ENCODE measurements at regions not wholly inside any gene's neighbourhood (a gene's known extent, or its start where the extent isn't known, plus 50 kb on each side); places are given as distances from the start of the nearest gene placed in this dataset.

- DNase-seq = no peak
Measured at GRCh38 chr5:145166110-145166509, 669.0 kb downstream of the PRELID2 start.

- DNase-seq = no peak
Measured at GRCh38 chr5:145163876-145164275, 671.3 kb downstream of the PRELID2 start.

GRCh38 chr5:145162626-145163025 lies 672.5 kb downstream of the PRELID2 start:
- DNase-seq = no peak

- no peak for DNase-seq
Measured at GRCh38 chr5:145161391-145161790, 673.8 kb downstream of the PRELID2 start.

GRCh38 chr5:145160679-145161078 lies 674.5 kb downstream of the PRELID2 start:
- DNase-seq = no peak

GRCh38 chr5:145158730-145159129 lies 676.4 kb downstream of the PRELID2 start:
- DNase-seq = no peak

- no peak for DNase-seq
Measured at GRCh38 chr5:145157841-145158240, 677.3 kb downstream of the PRELID2 start.

- no peak for DNase-seq
Measured at GRCh38 chr5:145141534-145141933, 693.6 kb downstream of the PRELID2 start.

GRCh38 chr5:145130996-145131395 lies 704.1 kb downstream of the PRELID2 start:
- DNase-seq = no peak

GRCh38 chr5:145129797-145130196 lies 705.3 kb downstream of the PRELID2 start:
- no peak for DNase-seq

GRCh38 chr5:145124806-145125205 lies 710.3 kb downstream of the PRELID2 start:
- no peak for DNase-seq

GRCh38 chr5:145118611-145119010 lies 716.5 kb downstream of the PRELID2 start:
- DNase-seq = no peak

- no peak for DNase-seq
Measured at GRCh38 chr5:145118127-145118526, 717.0 kb downstream of the PRELID2 start.

GRCh38 chr5:145117285-145117684 lies 717.9 kb downstream of the PRELID2 start:
- DNase-seq = no peak

- no peak for DNase-seq
Measured at GRCh38 chr5:145111420-145111819, 723.7 kb downstream of the PRELID2 start.

- no peak for DNase-seq
Measured at GRCh38 chr5:145110834-145111233, 724.3 kb downstream of the PRELID2 start.

GRCh38 chr5:145110181-145110580 lies 725.0 kb downstream of the PRELID2 start:
- no peak for DNase-seq

- DNase-seq = no peak
Measured at GRCh38 chr5:145105384-145105783, 729.8 kb downstream of the PRELID2 start.

GRCh38 chr5:145104106-145104505 lies 731.0 kb downstream of the PRELID2 start:
- no peak for DNase-seq

- no peak for DNase-seq
Measured at GRCh38 chr5:145101246-145101645, 733.9 kb downstream of the PRELID2 start.

- DNase-seq = no peak
Measured at GRCh38 chr5:145090115-145090514, 745.0 kb downstream of the PRELID2 start.

- DNase-seq = no peak
Measured at GRCh38 chr5:145084834-145085233, 750.3 kb downstream of the PRELID2 start.

- DNase-seq = no peak
Measured at GRCh38 chr5:145077028-145077427, 758.1 kb downstream of the PRELID2 start.

- DNase-seq = no peak
Measured at GRCh38 chr5:145076040-145076439, 759.1 kb downstream of the PRELID2 start.

GRCh38 chr5:145072889-145073288 lies 762.3 kb downstream of the PRELID2 start:
- no peak for DNase-seq

GRCh38 chr5:145068721-145069120 lies 766.4 kb downstream of the PRELID2 start:
- DNase-seq = no peak

Data from NCI-H774 (cell line).